Tibial nerve (tissue), 3 donors: ENCODE measurements at regions not wholly inside any gene's neighbourhood (a gene's known extent, or its start where the extent isn't known, plus 50 kb on each side); places are given as distances from the start of the nearest gene placed in this dataset.
"Not testable (repeated sequence)": the region's sequence is repeated elsewhere in the genome, so short reads cannot be mapped to it uniquely, and the experiment has no call there.

Experiments
- CTCF ChIP-seq, 5 experiments: fragments of 200-600 bp in 3 of 5; fragments of 450-650 bp in 2 of 5; sonication (generic) in 3 of 5; IDR thresholded peaks; one replicate each; pipeline ENCODE4 v1.5.1; 2016 to 2019; ENCODE audit warnings: antibody characterized with exemption in 5 of 5, mild to moderate bottlenecking in 3 of 5, moderate library complexity in 2 of 5
- POLR2A ChIP-seq, 2 donors: fragments of 450-650 bp; IDR thresholded peaks; one replicate each; pipeline ENCODE4 v1.6.1; 2017; ENCODE audit warnings: antibody characterized with exemption in 2 of 2, mild to moderate bottlenecking in 2 of 2, moderate library complexity in 2 of 2

- TF ChIP-seq CTCF, POLR2A (IDR thresholded peaks at IDR 0.05): not testable (repeated sequence)
Measured at GRCh38 chr21:32071620-32072019, 198.8 kb downstream of the HUNK start.
